ENCODE measurements at regions not wholly inside any gene's neighbourhood (a gene's known extent, or its start where the extent isn't known, plus 50 kb on each side); places are given as distances from the start of the nearest gene placed in this dataset.
"Not testable (repeated sequence)": the region's sequence is repeated elsewhere in the genome, so short reads cannot be mapped to it uniquely, and the experiment has no call there.

DNA sequence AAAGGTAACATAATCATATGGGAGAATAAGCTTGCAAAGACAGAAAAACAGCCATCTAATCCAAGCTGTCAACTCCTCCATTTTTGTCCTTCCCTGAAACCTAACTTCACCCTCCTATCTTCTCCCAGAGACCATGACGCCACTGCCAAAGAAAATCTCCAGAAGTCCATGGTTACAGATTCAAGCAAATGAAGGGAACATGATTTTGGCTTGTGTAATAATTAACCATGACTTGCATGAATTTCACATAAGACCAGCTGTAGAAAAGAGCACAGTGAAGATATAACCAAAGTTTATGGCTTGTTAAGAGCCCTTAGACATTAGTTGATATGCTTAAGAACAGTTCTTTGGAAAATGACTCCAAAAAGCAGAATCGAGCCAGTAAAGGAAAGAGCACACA, 342.1 kb upstream of the NRSN1 start:
- no peak overlapping the region for H3K4me3 ChIP-seq (ENCODE audit: low read length)
- TF ChIP-seq, protein P1, sequence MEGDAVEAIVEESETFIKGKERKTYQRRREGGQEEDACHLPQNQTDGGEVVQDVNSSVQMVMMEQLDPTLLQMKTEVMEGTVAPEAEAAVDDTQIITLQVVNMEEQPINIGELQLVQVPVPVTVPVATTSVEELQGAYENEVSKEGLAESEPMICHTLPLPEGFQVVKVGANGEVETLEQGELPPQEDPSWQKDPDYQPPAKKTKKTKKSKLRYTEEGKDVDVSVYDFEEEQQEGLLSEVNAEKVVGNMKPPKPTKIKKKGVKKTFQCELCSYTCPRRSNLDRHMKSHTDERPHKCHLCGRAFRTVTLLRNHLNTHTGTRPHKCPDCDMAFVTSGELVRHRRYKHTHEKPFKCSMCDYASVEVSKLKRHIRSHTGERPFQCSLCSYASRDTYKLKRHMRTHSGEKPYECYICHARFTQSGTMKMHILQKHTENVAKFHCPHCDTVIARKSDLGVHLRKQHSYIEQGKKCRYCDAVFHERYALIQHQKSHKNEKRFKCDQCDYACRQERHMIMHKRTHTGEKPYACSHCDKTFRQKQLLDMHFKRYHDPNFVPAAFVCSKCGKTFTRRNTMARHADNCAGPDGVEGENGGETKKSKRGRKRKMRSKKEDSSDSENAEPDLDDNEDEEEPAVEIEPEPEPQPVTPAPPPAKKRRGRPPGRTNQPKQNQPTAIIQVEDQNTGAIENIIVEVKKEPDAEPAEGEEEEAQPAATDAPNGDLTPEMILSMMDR (conservative IDR thresholded peaks at IDR 0.05; ENCODE audit: low read length), result no peak
- DNase-seq (ENCODE audit: low read depth), result no peak

DNA sequence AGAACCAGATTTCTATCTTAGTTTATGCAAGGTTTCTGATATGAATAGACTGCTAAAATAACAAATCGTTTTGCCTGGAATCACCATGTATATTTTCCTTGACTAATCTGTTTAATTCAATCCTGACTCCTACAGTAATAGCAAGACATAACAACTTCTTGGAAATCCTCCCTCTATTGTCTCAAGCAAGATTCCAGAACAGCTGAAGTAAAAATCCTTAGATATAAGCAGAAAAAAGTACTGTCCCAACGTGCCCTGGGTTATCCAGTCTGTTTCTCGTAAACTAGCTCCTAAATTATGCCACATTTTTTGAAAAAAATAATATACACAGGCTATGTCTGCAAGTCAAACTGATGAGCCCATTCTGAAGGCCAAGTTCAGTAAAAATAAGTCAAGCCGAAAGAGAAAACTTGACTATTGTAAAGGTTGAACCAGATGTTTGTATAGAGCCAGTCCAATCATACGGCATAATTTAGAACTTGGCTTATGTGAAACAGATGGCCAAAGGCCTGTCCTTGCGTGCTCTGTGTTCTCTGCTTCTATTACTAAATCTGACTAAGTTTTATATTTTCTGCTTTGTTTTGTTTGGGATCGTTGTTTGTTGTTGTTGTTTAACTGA, 341.6 kb upstream of the NRSN1 start:
- DNase-seq (ENCODE audit: low read depth), result no peak
- TF ChIP-seq, protein P1 (conservative IDR thresholded peaks at IDR 0.05; ENCODE audit: low read length), result no peak
- no peak overlapping the region for H3K4me3 ChIP-seq (ENCODE audit: low read length)

DNA sequence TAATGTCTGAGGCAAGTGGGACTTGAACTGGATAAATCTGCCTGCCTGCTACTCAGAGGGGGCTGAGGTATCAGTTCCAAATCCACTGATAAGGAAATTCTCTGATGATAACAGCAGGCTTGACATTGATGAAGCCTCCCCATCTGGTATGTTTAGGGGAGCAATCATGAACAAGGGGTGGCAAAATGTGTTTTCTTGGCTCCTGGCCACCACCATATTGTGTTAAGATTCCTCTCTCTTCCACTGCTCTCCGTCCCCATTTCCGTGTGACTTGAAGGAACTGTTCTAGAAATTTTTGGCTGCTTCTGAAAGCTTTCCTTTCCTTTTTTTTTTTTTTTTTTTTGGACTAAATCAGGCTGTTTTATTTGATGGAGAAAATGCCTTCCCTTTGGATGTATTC, 335.3 kb upstream of the NRSN1 start:
- TF ChIP-seq, protein P1 (conservative IDR thresholded peaks at IDR 0.05; ENCODE audit: low read length), result no peak
- DNase-seq (ENCODE audit: low read depth), result no peak
- no peak overlapping the region for H3K4me3 ChIP-seq (ENCODE audit: low read length)

DNA sequence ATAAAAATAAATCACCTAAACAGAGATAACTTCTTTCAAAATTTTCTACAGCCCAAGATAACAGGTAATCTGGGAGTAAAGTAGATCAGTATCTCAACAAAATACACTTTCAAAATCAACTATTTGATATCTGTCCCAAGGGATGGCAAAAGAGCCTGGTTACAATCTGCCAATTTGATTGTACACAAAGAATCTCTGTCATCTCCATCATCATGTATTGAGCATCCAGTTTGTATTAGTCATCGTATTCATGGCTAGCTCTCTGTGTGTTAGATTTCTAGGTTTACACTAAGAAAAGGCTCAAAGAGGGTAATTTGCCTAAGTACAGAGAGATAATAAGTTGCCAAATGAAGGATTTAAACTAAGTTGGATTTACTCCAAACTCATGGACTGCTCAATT, 329.0 kb upstream of the NRSN1 start:
- DNase-seq (ENCODE audit: low read depth), result no peak
- TF ChIP-seq, protein P1 (conservative IDR thresholded peaks at IDR 0.05; ENCODE audit: low read length), result no peak
- H3K4me3 ChIP-seq (ENCODE audit: low read length), result no peak overlapping the region

DNA sequence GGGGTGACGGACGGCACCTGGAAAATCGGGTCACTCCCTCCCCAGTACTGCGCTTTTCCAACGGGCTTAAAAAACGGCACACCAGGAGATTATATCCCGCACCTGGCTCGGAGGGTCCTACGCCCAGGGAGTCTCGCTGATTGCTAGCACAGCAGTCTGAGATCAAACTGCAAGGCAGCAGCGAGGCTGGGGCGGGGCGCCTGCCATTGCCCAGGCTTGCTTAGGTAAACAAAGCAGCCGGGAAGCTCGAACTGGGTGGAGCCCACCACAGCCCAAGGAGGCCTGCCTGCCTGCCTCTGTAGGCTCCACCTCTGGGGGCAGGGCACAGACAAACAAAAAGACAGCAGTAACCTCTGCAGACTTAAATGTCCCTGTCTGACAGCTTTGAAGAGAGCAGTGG, 321.7 kb upstream of the NRSN1 start:
- not testable (repeated sequence) for H3K4me3 ChIP-seq (ENCODE audit: low read length); DNase-seq (ENCODE audit: low read depth)

DNA sequence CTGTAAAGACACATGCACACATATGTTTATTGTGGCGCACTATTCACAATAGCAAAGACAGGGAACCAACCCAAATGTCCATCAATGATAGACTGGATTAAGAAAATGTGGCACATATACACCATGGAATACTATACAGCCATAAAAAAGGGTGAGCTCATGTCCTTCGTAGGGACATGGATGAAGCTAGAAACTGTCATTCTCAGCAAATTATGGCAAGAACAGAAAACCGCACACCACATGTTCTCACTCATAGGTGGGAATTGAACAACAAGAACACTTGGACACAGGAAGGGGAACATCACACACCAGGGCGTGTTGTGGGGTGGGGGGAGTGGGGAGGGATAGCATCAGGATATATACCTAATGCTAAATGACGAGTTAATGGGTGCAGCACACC, 304.9 kb upstream of the NRSN1 start:
- H3K4me3 ChIP-seq (ENCODE audit: low read length); DNase-seq (ENCODE audit: low read depth): not testable (repeated sequence)

DNA sequence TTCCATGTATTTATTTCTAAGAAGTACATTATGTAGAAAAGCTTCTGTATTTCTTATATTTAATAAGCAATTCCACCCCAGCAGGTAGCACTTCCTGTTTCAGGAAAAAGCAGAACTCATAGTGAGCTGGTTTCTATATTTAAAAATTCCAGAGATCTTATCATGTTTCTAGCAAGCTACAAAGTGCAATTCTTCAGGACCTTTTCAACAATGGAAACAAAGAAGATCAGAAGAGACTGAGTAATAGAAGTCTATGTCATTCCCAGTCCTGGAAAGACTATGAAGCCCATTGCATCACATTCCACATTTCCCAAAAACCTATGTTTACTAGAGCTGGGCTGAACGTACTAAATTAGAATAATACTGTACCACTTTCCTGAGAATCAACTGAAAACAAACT, 302.6 kb upstream of the NRSN1 start:
- no peak overlapping the region for H3K4me3 ChIP-seq (ENCODE audit: low read length)
- no peak for DNase-seq (ENCODE audit: low read depth)
- TF ChIP-seq, protein P1 (conservative IDR thresholded peaks at IDR 0.05; ENCODE audit: low read length), result no peak

DNA sequence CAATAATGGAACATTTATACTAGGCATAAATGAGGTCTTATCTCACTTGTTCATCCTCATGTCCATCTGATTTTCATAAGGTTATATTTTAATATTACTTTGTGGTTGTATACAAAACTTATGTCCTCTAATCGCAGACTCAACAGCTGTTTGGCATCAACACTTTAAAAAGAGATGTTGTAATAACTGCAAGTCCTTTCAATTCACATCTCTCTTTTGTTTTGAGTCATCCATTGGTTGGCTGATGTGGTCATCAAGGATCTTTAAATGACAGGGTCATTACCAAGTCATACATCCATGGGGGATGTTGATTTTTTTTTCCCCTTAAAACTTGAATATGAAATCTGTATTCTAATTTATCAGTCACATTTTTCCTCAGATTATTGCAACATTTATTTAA, 299.4 kb upstream of the NRSN1 start:
- H3K4me3 ChIP-seq (ENCODE audit: low read length), result no peak overlapping the region
- DNase-seq (ENCODE audit: low read depth), result no peak
- TF ChIP-seq, protein P1 (conservative IDR thresholded peaks at IDR 0.05; ENCODE audit: low read length), result no peak
